Stimulated activated naive CD8-positive, alpha-beta T cell treated with anti-CD3 and anti-CD28 coated beads, Interleukin-15, amount 100 ng/mL, for 72 hours (primary cell): ENCODE measurements at regions not wholly inside any gene's neighbourhood (a gene's known extent, or its start where the extent isn't known, plus 50 kb on each side); places are given as distances from the start of the nearest gene placed in this dataset.
A peak's percentile ranks its signal among the peaks of the same experiment; 100 is the strongest.

ENCODE experiments used
- ATAC-seq: fragments of 150-1000 bp; cut with Tn5 transposase; 2 replicates; pipeline ENCODE4 v1.10.0; 2021; ENCODE audit warnings: mild to moderate bottlenecking, moderate library complexity
- DNase-seq, 2 donors: peaks; one replicate each; pipeline ENCODE4 v3.0.0; 2021 to 2022
- H3K27ac Mint-ChIP-seq, 2 donors: one replicate each; pipeline ENCODE4 v1.8.0; 2022; ENCODE audit warnings: mild to moderate bottlenecking in 2 of 2, mixed read lengths in 2 of 2, moderate library complexity in 2 of 2
- H3K27me3 Mint-ChIP-seq: one replicate; pipeline ENCODE4 v1.8.0; 2022; ENCODE audit warnings: mixed read lengths
- H3K4me1 Mint-ChIP-seq: one replicate; pipeline ENCODE4 v1.8.0; 2022; ENCODE audit warnings: mild to moderate bottlenecking, mixed read lengths
- H3K4me3 Mint-ChIP-seq, 2 donors: one replicate each; pipeline ENCODE4 v1.8.0; 2022; ENCODE audit warnings: mild to moderate bottlenecking in 2 of 2, mixed read lengths in 2 of 2, moderate library complexity in 1 of 2
- H3K9me3 Mint-ChIP-seq, 2 donors: one replicate each; pipeline ENCODE4 v1.8.0; 2022; ENCODE audit warnings: mixed read lengths in 2 of 2

- Mint-ChIP-seq H3K27me3 (no peaks in the 10 kb centered on the region), H3K4me3 (no peak overlapping the region), H3K4me1 (no peaks in the 10 kb centered on the region), H3K27ac (no peak overlapping the region), H3K9me3 (no peaks in the 10 kb centered on the region)
- no peak for ATAC-seq
- DNase-seq: no peak
Observed at GRCh38 chr13:84959818-84960217, 839.4 kb downstream of the SLITRK6 start.

- ATAC-seq (no peak), DNase-seq (no peak)
- Mint-ChIP-seq H3K9me3 (peaks cover 0 to 3% of the 10 kb centered on the region in 2 donors), H3K27me3 (no peaks in the 10 kb centered on the region), H3K4me1 (no peaks in the 10 kb centered on the region), H3K27ac (no peak overlapping the region), H3K4me3 (no peak overlapping the region)
Observed at GRCh38 chr13:84954636-84955035, 844.6 kb downstream of the SLITRK6 start.

GRCh38 chr13:84951128-84951527, 848.1 kb downstream of the SLITRK6 start:
- Mint-ChIP-seq H3K27me3 (no peaks in the 10 kb centered on the region), H3K4me3 (no peak overlapping the region), H3K27ac (no peak overlapping the region)

GRCh38 chr13:84946192-84946591, 853.0 kb downstream of the SLITRK6 start:
- no peak for DNase-seq

More at GRCh38 chr13:84951128-84951527, 848.1 kb downstream of the SLITRK6 start:
- ATAC-seq (no peak), DNase-seq (no peak)
- peaks cover 11 to 14% of the 10 kb centered on the region in 2 donors for H3K9me3 Mint-ChIP-seq
- no peaks in the 10 kb centered on the region for H3K4me1 Mint-ChIP-seq

GRCh38 chr13:84940798-84941197, 858.4 kb downstream of the SLITRK6 start:
- H3K4me1 Mint-ChIP-seq: no peaks in the 10 kb centered on the region
- no peak for ATAC-seq
- DNase-seq: no peak
- no peak overlapping the region for H3K4me3 Mint-ChIP-seq
- no peak overlapping the region for H3K27ac Mint-ChIP-seq
- H3K27me3 Mint-ChIP-seq: no peaks in the 10 kb centered on the region
- no peaks in the 10 kb centered on the region for H3K9me3 Mint-ChIP-seq

More at GRCh38 chr13:84946192-84946591, 853.0 kb downstream of the SLITRK6 start:
- Mint-ChIP-seq H3K4me3 (no peak overlapping the region), H3K4me1 (no peaks in the 10 kb centered on the region), H3K27ac (no peak overlapping the region), H3K27me3 (no peaks in the 10 kb centered on the region), H3K9me3 (peaks cover 11 to 14% of the 10 kb centered on the region in 2 donors)
- no peak for ATAC-seq

GRCh38 chr13:84940167-84940566, 859.1 kb downstream of the SLITRK6 start:
- Mint-ChIP-seq H3K9me3 (no peaks in the 10 kb centered on the region), H3K4me1 (no peaks in the 10 kb centered on the region), H3K4me3 (no peak overlapping the region), H3K27ac (no peak overlapping the region), H3K27me3 (no peaks in the 10 kb centered on the region)
- DNase-seq: no peak
- ATAC-seq: no peak

GRCh38 chr13:84934911-84935310, 864.3 kb downstream of the SLITRK6 start:
- no peak overlapping the region for H3K27ac Mint-ChIP-seq
- peak overlapping the region in 1 of 2 donors; percentile 24 for H3K4me3 Mint-ChIP-seq
- no peaks in the 10 kb centered on the region for H3K4me1 Mint-ChIP-seq
- ATAC-seq (no peak), DNase-seq (no peak)
- no peaks in the 10 kb centered on the region for H3K27me3 Mint-ChIP-seq
- H3K9me3 Mint-ChIP-seq: no peaks in the 10 kb centered on the region

- ATAC-seq (no peak), DNase-seq (no peak)
- H3K9me3 Mint-ChIP-seq: no peaks in the 10 kb centered on the region
- no peak overlapping the region for H3K4me3 Mint-ChIP-seq
- no peak overlapping the region for H3K27ac Mint-ChIP-seq
- H3K27me3 Mint-ChIP-seq: no peaks in the 10 kb centered on the region
- no peaks in the 10 kb centered on the region for H3K4me1 Mint-ChIP-seq
Observed at GRCh38 chr13:84933797-84934196, 865.4 kb downstream of the SLITRK6 start.

- ATAC-seq: no peak
- no peak for DNase-seq
- no peaks in the 10 kb centered on the region for H3K27me3 Mint-ChIP-seq
- no peaks in the 10 kb centered on the region for H3K4me1 Mint-ChIP-seq
- no peak overlapping the region for H3K4me3 Mint-ChIP-seq
- H3K9me3 Mint-ChIP-seq: peaks cover 0 to 7% of the 10 kb centered on the region in 2 donors
- no peak overlapping the region for H3K27ac Mint-ChIP-seq
Observed at GRCh38 chr13:84931264-84931663, 868.0 kb downstream of the SLITRK6 start.

- no peak overlapping the region for H3K27ac Mint-ChIP-seq
- no peak for ATAC-seq
Observed at GRCh38 chr13:84927442-84928169, 871.6 kb downstream of the SLITRK6 start.

GRCh38 chr13:84925443-84925842, 873.8 kb downstream of the SLITRK6 start:
- no peaks in the 10 kb centered on the region for H3K27me3 Mint-ChIP-seq
- no peak overlapping the region for H3K4me3 Mint-ChIP-seq
- no peak for DNase-seq
- no peak overlapping the region for H3K27ac Mint-ChIP-seq
- H3K4me1 Mint-ChIP-seq: no peaks in the 10 kb centered on the region
- no peak for ATAC-seq
- H3K9me3 Mint-ChIP-seq: peaks cover 0 to 7% of the 10 kb centered on the region in 2 donors

More at GRCh38 chr13:84927442-84928169, 871.6 kb downstream of the SLITRK6 start:
- no peak for DNase-seq
- H3K27me3 Mint-ChIP-seq: no peaks in the 10 kb centered on the region
- peaks cover 0 to 7% of the 10 kb centered on the region in 2 donors for H3K9me3 Mint-ChIP-seq
- no peaks in the 10 kb centered on the region for H3K4me1 Mint-ChIP-seq
- H3K4me3 Mint-ChIP-seq: no peak overlapping the region

- DNase-seq (no peak), ATAC-seq (no peak)
- H3K4me1 Mint-ChIP-seq: no peaks in the 10 kb centered on the region
- H3K9me3 Mint-ChIP-seq: peaks cover 0 to 7% of the 10 kb centered on the region in 2 donors
- H3K27me3 Mint-ChIP-seq: no peaks in the 10 kb centered on the region
- no peak overlapping the region for H3K27ac Mint-ChIP-seq
- H3K4me3 Mint-ChIP-seq: no peak overlapping the region
Observed at GRCh38 chr13:84923831-84924230, 875.4 kb downstream of the SLITRK6 start.

- no peak for ATAC-seq
- no peaks in the 10 kb centered on the region for H3K27me3 Mint-ChIP-seq
- no peak for DNase-seq
- H3K27ac Mint-ChIP-seq: no peak overlapping the region
- H3K4me1 Mint-ChIP-seq: no peaks in the 10 kb centered on the region
- H3K4me3 Mint-ChIP-seq: no peak overlapping the region
- H3K9me3 Mint-ChIP-seq: no peaks in the 10 kb centered on the region
Observed at GRCh38 chr13:84917252-84917878, 881.9 kb downstream of the SLITRK6 start.

- DNase-seq (no peak), ATAC-seq (no peak)
- Mint-ChIP-seq H3K9me3 (no peaks in the 10 kb centered on the region), H3K27me3 (no peaks in the 10 kb centered on the region), H3K4me1 (no peaks in the 10 kb centered on the region), H3K4me3 (no peak overlapping the region), H3K27ac (no peak overlapping the region)
Observed at GRCh38 chr13:84912720-84913119, 886.5 kb downstream of the SLITRK6 start.

GRCh38 chr13:84910423-84910822, 888.8 kb downstream of the SLITRK6 start:
- DNase-seq (no peak), ATAC-seq (no peak)
- H3K27ac Mint-ChIP-seq: no peak overlapping the region
- no peak overlapping the region for H3K4me3 Mint-ChIP-seq
- H3K4me1 Mint-ChIP-seq: no peaks in the 10 kb centered on the region
- H3K9me3 Mint-ChIP-seq: no peaks in the 10 kb centered on the region
- no peaks in the 10 kb centered on the region for H3K27me3 Mint-ChIP-seq

GRCh38 chr13:84903391-84903790, 895.8 kb downstream of the SLITRK6 start:
- Mint-ChIP-seq H3K27me3 (no peaks in the 10 kb centered on the region), H3K4me1 (no peaks in the 10 kb centered on the region), H3K4me3 (no peak overlapping the region), H3K27ac (no peak overlapping the region), H3K9me3 (no peaks in the 10 kb centered on the region)
- ATAC-seq: no peak
- no peak for DNase-seq
